Activated naive CD4-positive, alpha-beta T cell treated with anti-CD3 and anti-CD28 coated beads, Interleukin-2, amount 10 ng/mL, durations not matched to agents 7 days and 5 days (primary cell): ENCODE measurements at regions not wholly inside any gene's neighbourhood (a gene's known extent, or its start where the extent isn't known, plus 50 kb on each side); places are given as distances from the start of the nearest gene placed in this dataset.

Source experiments
- CTCF ChIA-PET: fragments of 350-600 bp; sonication (Branson Sonifier 250); formaldehyde crosslinking; loops from one replicate; lab custom pipeline; 2021; ENCODE audit warnings: antibody characterized with exemption; lab: Charles Lee
- DNase-seq: peaks from one replicate; pipeline ENCODE4 v3.0.0-alpha.2; 2020
- H3K27ac Mint-ChIP-seq: one replicate; pipeline ENCODE4 v1.8.0; 2021; ENCODE audit warnings: mild to moderate bottlenecking, moderate library complexity, mixed read lengths
- H3K27me3 Mint-ChIP-seq: one replicate; pipeline ENCODE4 v1.8.0; 2021; ENCODE audit warnings: mild to moderate bottlenecking, mixed read lengths
- H3K36me3 Mint-ChIP-seq: one replicate; pipeline ENCODE4 v1.8.0; 2021; ENCODE audit warnings: mixed read lengths
- H3K4me1 Mint-ChIP-seq: one replicate; pipeline ENCODE4 v1.8.0; 2021; ENCODE audit warnings: mixed read lengths
- H3K4me3 Mint-ChIP-seq: one replicate; pipeline ENCODE4 v1.8.0; 2021; ENCODE audit warnings: mild to moderate bottlenecking, moderate library complexity, mixed read lengths
- H3K9me3 Mint-ChIP-seq: one replicate; pipeline ENCODE4 v1.8.0; 2021; ENCODE audit warnings: mixed read lengths

DNA sequence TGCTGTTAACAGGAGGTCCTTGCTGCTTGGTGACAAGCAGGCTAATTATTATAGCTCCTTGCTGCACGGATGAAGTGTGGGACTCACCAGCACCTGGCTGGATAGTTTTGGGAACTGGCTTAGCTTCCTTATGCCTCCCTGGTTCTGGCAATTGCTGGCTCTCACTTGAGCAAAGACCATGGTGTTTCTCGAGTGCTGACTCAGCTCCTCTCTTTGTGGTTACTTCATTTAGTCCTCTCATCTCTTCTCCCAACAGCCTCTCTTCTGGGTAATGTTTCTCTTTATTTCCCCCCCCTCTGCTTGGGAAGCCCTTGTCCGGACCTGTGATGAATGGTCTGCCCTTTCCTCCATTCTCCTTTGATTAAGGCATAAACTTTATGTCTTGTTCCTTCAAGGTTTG lies 100.4 kb downstream of the CBLL2 start:
- DNase-seq: no peak
- H3K36me3 Mint-ChIP-seq: no peaks in the 10 kb centered on the region
- no peaks in the 10 kb centered on the region for H3K4me1 Mint-ChIP-seq
- no peak overlapping the region for H3K27ac Mint-ChIP-seq
- H3K9me3 Mint-ChIP-seq: no peaks in the 10 kb centered on the region
- H3K4me3 Mint-ChIP-seq: no peak overlapping the region
- CTCF ChIA-PET: no interaction called here
- no peaks in the 10 kb centered on the region for H3K27me3 Mint-ChIP-seq

DNA sequence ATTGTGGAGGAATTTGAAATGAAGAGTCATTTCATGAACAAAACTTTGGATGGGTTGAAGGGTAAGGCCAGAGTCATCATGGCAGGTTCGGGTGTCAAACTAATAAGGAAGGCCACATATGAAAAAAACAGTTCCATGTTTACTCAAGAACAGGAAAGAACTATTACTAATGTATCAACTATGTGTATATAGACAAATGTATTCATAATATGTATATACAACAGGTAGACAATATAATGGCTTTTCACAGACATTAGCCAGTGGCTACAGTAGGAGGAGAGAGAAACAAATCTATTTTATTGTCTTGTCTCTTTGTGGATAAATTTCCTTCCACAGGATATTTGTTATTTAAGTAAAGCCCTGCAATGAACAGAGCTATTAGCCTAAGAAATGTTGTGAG lies 101.1 kb downstream of the CBLL2 start:
- Mint-ChIP-seq H3K9me3 (no peaks in the 10 kb centered on the region), H3K4me3 (no peak overlapping the region), H3K4me1 (no peaks in the 10 kb centered on the region), H3K27ac (no peak overlapping the region), H3K27me3 (no peaks in the 10 kb centered on the region), H3K36me3 (no peaks in the 10 kb centered on the region)
- DNase-seq: no peak
- CTCF ChIA-PET: no interaction called here

DNA sequence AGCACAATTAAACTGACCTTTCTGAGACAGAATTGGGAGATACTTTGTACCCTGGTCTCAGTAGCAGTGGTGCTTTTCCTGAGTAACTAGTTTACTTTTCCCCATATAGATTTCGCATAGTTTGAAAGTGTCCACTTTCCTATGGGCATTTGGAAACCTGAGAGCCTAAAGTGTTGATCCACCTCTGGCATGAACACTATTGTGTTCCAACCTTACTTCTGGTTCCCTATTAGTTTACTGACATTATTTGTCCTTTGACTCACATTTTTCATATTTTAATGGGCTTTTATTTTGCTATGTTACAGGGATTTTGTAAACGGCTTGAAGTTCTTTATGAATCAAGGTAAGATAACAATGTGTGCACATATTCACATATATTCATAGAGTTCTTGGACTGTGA lies 103.7 kb downstream of the CBLL2 start:
- Mint-ChIP-seq H3K4me1 (no peaks in the 10 kb centered on the region), H3K27me3 (no peaks in the 10 kb centered on the region), H3K36me3 (no peaks in the 10 kb centered on the region), H3K4me3 (no peak overlapping the region), H3K9me3 (no peaks in the 10 kb centered on the region), H3K27ac (no peak overlapping the region)
- DNase-seq: no peak
- CTCF ChIA-PET: no interaction called here

DNA sequence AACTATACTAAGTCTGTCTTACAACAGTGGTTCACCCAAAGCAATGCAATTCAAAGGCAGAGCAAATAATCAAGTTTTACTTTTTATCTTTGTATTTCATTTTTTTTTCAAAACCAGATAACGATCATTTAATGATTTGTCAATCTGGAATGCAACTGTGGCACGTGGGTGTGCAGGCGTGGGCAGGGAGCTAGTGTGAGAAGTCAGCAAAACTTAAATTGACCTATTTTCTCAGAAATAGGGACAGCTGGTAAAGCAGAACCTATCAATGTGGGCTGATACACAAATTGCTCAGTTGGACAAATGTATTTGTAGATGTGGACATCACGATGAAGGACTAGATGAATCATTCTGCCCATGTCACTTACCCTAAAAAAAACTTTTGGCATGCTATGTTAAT lies 105.6 kb downstream of the CBLL2 start:
- CTCF ChIA-PET: no interaction called here
- H3K27me3 Mint-ChIP-seq: no peaks in the 10 kb centered on the region
- H3K4me3 Mint-ChIP-seq: no peak overlapping the region
- no peak overlapping the region for H3K27ac Mint-ChIP-seq
- no peaks in the 10 kb centered on the region for H3K4me1 Mint-ChIP-seq
- H3K9me3 Mint-ChIP-seq: no peaks in the 10 kb centered on the region
- H3K36me3 Mint-ChIP-seq: no peaks in the 10 kb centered on the region
- DNase-seq: no peak

DNA sequence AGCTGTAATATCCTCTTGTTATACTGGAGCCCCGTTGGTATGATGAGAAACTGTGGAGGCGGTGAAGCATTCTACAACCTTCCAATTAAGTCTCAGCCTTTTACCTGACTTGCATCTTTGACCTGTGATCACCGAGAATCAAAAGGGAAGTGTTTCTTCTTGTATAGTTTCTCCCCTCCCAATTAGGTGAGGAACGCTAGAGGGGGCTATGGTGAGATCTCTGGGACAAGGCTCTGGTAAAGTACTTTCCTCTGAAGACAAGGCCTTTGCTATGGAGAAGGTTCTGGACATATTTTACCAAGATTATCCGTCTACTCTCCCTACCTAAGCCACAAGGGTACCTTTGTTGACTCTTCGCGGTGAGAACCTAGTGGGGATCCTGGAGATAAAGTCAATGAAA lies 111.3 kb downstream of the CBLL2 start:
- CTCF ChIA-PET: no interaction called here
- Mint-ChIP-seq H3K9me3 (no peaks in the 10 kb centered on the region), H3K36me3 (no peaks in the 10 kb centered on the region), H3K4me1 (no peaks in the 10 kb centered on the region), H3K4me3 (no peak overlapping the region), H3K27me3 (no peaks in the 10 kb centered on the region), H3K27ac (no peak overlapping the region)
- no peak for DNase-seq

DNA sequence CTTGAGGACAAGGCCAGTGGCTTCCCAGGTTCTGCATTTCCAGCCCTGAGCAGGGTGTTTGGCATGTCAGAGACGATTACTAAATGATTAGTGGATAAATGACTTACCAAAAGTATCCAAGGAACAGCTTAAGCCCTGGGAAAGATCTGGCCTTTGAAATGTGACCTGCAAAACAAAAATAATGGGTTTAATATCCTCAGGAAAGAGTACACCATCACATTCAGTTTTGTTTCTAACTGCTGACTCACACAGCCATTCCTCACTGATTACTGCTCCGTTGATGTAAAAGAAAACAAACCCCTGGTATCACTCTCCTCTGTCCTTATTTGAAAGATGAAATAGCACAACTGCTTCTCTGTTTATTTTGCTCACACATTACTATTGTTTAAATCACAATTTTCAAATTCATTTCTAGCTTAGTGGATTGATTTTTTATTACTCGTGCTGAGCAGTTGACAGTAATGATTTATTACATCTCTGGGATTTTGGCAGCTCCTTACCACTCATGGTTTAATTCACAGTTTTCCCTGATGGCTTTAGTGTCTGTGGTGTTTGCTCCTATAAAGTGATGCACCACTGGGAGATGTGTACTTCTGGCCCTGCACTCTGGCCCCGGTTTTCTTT lies 117.0 kb downstream of the CBLL2 start:
- Mint-ChIP-seq H3K36me3 (no peaks in the 10 kb centered on the region), H3K27me3 (no peaks in the 10 kb centered on the region), H3K4me1 (no peaks in the 10 kb centered on the region), H3K4me3 (no peak overlapping the region), H3K9me3 (no peaks in the 10 kb centered on the region), H3K27ac (no peak overlapping the region)
- DNase-seq: no peak
- CTCF ChIA-PET: no interaction called here

DNA sequence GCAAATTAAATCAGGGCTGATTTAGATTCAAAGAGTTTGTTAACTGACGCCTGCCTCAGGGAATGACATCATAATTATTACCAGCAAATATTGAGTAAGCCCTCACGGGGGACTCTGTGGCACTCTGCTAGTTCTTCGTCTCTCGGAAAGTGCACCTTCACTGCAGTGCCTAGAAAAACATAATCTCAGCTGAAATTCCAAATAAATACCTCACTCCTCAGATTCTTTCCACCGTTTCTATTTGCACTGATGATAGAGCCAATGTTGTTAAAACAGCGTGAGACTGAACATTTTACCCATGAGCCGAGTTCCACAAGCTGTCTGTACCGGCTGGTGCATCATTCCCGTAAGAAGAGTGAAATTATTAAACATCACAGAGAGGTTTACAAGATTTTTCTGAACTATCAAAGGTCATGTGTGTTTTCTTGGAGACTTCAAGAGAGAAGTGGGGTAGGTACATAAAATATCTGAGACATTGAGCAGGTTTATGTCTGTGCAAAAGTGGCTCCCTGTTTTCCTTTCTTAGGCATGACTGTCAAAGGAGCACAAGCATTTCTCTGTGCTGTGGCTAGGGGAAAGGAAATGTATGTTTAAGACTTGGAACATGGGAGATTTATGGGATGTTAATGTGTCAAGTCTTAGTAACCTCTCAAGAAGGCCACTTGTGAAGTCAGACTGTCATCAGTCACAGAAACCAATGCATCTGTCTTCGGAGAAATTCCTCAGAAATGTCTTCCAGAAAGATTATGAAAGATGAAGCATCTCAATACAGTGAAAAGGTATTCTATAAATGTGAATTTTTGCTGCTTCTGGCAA lies 119.6 kb downstream of the CBLL2 start:
- Mint-ChIP-seq H3K9me3 (no peaks in the 10 kb centered on the region), H3K27me3 (no peaks in the 10 kb centered on the region), H3K4me1 (no peaks in the 10 kb centered on the region), H3K4me3 (no peak overlapping the region), H3K27ac (no peak overlapping the region), H3K36me3 (no peaks in the 10 kb centered on the region)
- CTCF ChIA-PET: no interaction called here
- DNase-seq: no peak

DNA sequence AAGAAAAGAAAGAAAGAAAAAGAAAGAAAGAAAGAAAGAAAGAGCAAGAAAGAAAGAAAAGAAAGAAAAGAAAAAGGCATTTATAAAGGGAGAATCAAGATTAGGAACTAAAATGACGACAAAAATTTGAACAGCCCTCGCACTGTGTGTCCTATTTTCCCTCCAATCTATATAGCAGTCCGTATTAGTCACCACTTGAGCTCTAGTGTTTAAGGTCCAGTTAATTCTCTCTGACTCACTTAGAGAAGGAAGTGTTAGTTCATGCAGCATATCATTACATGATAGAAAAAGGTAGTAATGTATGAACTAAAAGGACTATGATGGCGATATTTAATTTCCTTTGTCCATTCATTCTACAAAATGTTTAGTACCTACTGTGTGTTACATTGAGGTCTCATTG lies 122.7 kb downstream of the CBLL2 start:
- no peak for DNase-seq
- Mint-ChIP-seq H3K4me3 (no peak overlapping the region), H3K27ac (no peak overlapping the region), H3K9me3 (no peaks in the 10 kb centered on the region), H3K27me3 (no peaks in the 10 kb centered on the region), H3K4me1 (no peaks in the 10 kb centered on the region), H3K36me3 (no peaks in the 10 kb centered on the region)
- CTCF ChIA-PET: no interaction called here

DNA sequence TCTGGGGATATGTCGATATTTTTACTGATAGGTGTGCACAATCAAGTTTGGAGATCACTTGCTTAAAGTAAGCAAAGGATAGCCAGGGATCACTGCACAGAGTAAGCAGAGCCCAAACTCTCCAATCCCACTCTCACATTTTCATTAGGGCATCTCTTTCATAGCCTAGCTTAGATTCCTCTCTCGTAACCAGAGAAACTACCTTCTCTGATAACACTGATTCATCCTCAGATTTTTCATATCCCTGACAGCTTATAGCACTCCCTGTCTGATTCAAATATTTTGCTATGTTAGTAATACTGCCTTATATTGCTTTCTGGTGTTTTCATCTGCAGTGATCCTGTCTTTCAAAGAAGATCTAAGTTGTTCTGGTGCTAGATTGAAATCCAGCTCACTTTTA lies 123.7 kb downstream of the CBLL2 start:
- Mint-ChIP-seq H3K4me3 (no peak overlapping the region), H3K4me1 (no peaks in the 10 kb centered on the region), H3K9me3 (no peaks in the 10 kb centered on the region), H3K36me3 (no peaks in the 10 kb centered on the region), H3K27ac (no peak overlapping the region), H3K27me3 (no peaks in the 10 kb centered on the region)
- no peak for DNase-seq
- CTCF ChIA-PET: no interaction called here

DNA sequence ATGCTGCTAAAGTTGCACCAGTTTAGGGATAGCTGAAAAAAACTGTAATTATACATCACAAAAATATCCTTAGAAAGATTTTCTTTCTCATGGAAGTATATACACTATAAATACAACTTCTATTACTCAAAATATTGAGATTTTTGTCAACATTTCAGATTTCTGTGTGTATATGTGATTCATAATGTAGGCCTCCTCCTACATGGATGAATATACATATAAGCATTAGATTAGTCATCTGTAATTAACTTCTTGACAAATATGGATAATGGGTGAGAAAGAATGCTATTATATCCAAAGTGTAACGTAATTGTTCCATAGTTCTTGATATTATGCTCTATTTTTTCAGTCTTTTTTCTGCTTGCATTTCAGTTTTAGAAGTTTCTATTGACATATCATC lies 124.9 kb downstream of the CBLL2 start:
- Mint-ChIP-seq H3K27me3 (no peaks in the 10 kb centered on the region), H3K36me3 (no peaks in the 10 kb centered on the region), H3K27ac (no peak overlapping the region), H3K4me1 (no peaks in the 10 kb centered on the region), H3K4me3 (no peak overlapping the region), H3K9me3 (no peaks in the 10 kb centered on the region)
- CTCF ChIA-PET: no interaction called here
- DNase-seq: no peak

DNA sequence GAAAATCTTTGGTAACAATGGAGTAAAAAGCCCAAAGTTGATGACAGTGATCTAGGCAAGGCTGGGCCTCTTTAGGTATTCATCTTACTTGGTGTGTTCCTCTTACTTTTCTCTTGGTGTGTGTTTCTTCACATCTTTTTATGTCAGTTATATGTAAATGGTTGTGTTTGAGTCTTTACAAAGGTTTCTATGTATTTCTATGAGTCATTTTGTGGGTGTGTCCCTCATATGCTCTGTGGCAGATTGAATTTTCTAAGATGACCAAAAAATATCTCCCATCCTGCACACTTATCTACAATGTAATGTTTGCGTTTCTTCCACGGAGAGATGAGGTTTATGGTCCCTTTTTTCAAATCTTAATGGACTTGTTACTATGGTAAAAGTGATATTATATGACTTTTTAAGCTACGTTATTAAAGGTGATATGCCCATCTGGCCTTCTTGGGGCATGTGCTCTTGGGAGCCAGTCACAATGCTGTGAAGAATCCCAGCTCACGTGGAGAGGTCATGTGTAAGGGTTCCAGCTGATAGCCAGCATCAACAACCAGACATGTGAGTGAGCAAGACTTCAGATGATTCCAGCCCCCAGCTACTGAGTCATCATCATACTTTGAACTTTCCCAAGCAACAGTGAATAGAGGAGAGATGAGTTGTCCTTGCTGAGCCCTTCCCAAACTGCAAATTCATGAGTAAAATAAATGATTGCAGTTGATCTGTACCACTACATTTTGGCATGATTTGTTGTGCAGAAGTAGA lies 126.9 kb downstream of the CBLL2 start:
- Mint-ChIP-seq H3K27ac (no peak overlapping the region), H3K4me3 (no peak overlapping the region), H3K4me1 (no peaks in the 10 kb centered on the region), H3K27me3 (no peaks in the 10 kb centered on the region), H3K36me3 (no peaks in the 10 kb centered on the region), H3K9me3 (no peaks in the 10 kb centered on the region)
- DNase-seq: no peak
- CTCF ChIA-PET: no interaction called here

DNA sequence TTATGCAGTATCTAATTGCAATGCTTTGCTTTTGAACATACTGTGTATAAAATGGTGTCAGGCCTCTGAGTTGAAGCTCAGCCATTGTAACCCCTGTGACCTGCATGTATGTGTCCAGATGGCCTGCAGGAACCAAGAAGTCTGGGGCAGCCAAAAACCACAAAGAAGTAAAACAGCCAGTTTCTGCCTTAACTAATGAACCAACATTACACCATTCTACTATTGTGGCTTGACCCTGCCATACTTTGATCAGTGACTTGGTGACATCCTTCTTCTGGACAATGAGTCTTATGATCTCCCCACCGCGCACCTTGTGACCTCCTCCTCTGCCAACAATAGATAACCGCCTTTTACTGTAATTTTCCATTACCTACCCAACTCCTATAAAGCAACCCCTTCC lies 131.6 kb downstream of the CBLL2 start:
- H3K4me3 Mint-ChIP-seq: no peak overlapping the region
- no peak for DNase-seq
- H3K36me3 Mint-ChIP-seq: no peaks in the 10 kb centered on the region
- H3K27me3 Mint-ChIP-seq: no peaks in the 10 kb centered on the region
- H3K4me1 Mint-ChIP-seq: no peaks in the 10 kb centered on the region
- H3K27ac Mint-ChIP-seq: no peak overlapping the region
- no peaks in the 10 kb centered on the region for H3K9me3 Mint-ChIP-seq
- CTCF ChIA-PET: no interaction called here

DNA sequence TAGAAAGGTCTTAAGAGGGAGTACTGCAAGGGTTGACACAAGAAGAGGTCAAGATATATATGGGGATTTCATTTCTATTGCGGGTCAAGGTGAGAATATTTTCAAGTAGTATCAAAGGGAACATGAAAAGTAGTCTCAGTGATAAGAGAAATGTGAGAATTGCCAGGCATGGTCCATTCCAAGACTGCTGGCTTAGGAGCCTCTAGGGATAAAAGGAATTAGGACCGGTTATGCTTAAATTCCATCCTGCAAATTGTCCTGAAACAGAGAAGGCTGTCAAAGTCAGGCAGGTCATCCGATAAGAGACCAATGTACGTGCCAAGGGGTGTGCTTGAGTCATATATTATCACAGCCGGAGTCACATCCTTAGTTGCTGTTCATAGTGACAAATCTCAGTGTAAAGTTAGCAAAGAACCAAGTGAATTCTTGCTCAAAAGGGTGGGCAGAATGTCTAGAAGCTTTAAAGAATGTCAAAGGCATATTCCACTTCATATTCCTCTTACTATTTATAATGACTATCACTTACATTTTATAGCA lies 133.6 kb downstream of the CBLL2 start:
- Mint-ChIP-seq H3K27ac (no peak overlapping the region), H3K4me3 (no peak overlapping the region), H3K36me3 (no peaks in the 10 kb centered on the region), H3K4me1 (no peaks in the 10 kb centered on the region), H3K27me3 (no peaks in the 10 kb centered on the region), H3K9me3 (no peaks in the 10 kb centered on the region)
- DNase-seq: no peak
- CTCF ChIA-PET: no interaction called here

DNA sequence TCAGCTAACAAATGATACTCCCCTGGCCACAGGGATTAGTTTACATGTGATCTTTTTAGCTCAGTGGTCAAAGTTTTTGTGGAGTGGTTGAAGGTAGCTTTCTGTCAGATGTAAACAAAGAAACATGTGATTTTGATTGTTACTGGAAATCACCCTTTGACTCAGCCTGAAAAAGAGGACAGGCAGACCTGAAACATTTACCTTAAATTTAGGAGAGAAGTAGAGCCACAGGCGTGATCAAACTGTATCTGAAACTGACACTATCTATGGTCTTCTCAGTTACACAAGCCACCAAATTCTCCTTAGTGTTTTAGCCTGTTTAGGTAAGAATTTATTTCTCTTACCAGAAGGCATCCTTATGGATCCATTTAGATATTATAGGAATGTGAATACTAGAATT lies 136.7 kb downstream of the CBLL2 start:
- Mint-ChIP-seq H3K27me3 (no peaks in the 10 kb centered on the region), H3K4me1 (no peaks in the 10 kb centered on the region), H3K27ac (no peak overlapping the region)

More for the DNA sequence above, 136.7 kb downstream of the CBLL2 start:
- Mint-ChIP-seq H3K9me3 (no peaks in the 10 kb centered on the region), H3K4me3 (no peak overlapping the region), H3K36me3 (no peaks in the 10 kb centered on the region)
- no peak for DNase-seq
- CTCF ChIA-PET: no interaction called here
